Posterior vena cava (tissue), 2 donors: ENCODE measurements at regions not wholly inside any gene's neighbourhood (a gene's known extent, or its start where the extent isn't known, plus 50 kb on each side); places are given as distances from the start of the nearest gene placed in this dataset.

Experiments
- DNase-seq: peaks from one replicate; pipeline ENCODE4 v3.0.0-alpha.2; 2020; ENCODE audit warnings: low spot score
- intact Hi-C, 2 donors: fragments of 100-400 bp; cut with DNase I; formaldehyde crosslinking; loops; one replicate each; pipeline versions ENCODE4 v1.14.1 to v1.14.2; 2022 to 2023
- donor health status: DM: yes; HTN: yes; CAD: no.
- donor health status: DM: yes; HTN: yes; CAD: no.

DNA sequence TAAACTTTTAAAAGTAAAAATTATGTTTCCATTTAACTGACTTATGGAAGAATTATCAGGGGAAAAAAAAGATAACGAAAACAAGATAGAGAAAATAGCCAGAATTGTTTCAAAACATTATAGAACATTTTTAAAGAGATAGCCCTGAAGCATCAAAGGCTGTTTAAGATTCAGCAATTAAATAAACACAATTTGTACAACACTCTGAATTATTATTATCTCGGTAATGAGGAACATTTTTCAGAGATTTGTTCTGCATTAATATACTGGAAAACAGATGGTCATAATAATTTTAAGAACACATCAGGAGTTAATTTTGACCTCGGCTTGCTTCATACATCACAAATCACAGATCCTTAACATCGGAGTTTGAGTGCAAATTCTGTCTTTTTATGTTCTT, 643.8 kb downstream of the SORCS1 start:
- no peak for DNase-seq
- intact Hi-C loops, result no loop called here

DNA sequence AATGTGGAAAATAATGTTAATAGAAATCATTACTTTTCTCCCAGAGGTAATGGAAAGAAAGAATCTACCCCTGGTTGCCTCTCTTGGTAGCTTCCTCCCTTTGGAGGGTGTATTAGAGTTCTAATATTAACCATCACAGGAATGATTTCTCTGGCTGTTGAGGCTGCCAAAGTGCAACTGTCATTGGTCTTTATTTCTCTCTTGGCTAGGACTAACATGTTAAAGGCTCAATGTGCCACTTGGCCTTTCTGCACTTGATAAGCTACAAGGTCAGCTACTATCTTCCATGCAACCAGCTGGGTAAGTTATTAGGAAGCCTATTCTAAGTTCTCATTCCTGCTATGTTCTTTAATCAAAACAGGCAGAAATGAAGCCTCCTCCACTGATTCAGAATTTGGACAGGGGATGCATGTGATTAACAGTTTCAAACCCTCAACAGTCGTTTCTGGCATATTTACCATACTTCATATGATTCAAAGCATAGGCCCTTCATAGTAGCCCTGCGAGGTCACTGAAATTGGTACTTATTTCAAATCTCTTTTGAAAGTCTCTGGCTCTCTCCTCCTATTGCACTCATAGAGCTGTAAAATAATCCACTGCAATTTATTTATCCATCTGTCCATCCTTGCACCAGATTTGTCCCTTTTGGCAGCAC, 645.0 kb downstream of the SORCS1 start:
- DNase-seq, result no peak
- intact Hi-C loops, result no loop called here

DNA sequence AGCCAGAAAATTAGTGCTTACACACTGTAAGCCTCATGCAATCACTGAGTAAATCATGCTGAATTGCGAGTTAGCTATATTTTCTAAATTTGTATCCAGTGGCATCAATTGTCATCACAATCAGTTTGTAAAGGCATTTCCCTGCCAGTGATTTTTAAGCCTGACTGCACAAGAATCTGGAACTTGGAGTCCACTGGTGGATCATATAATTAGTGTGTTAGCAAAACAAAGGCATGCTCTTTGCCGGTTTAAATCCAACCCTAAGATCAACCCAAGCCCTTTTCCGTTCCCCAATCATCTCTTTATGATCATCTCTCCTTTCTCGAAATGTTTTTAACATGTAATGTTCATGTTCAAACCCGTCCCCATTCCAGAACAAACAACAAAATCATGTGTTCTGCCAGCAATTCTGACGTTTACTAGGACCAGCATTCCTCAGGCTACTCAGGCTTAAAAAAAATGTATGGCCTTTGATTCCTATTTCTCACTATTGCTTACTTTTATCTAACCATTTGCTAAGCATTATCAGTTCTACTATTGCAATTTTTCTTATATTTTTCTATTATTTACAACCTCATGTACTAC, 649.2 kb downstream of the SORCS1 start:
- intact Hi-C loops, result no loop called here
- no peak for DNase-seq

DNA sequence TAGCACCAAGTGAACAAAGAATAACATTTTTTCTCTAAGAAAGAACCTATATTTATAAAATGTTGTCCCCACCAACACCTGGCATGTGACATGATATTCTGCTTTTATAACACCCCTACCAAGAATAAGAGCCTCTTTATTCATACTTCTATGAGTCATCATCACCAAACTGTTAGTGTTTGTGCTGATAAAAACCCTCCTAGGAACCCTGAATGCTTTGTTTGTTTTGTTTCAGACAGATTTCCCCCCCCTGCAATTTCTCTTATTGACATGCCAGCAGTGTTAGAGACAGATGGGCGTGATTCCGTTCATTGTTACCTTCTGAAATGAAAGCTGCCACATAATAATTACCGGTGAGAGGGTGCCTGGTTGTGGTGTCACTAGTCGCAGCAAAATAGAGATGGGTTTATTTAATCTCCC, 651.1 kb downstream of the SORCS1 start:
- intact Hi-C loops, result no loop called here

DNA sequence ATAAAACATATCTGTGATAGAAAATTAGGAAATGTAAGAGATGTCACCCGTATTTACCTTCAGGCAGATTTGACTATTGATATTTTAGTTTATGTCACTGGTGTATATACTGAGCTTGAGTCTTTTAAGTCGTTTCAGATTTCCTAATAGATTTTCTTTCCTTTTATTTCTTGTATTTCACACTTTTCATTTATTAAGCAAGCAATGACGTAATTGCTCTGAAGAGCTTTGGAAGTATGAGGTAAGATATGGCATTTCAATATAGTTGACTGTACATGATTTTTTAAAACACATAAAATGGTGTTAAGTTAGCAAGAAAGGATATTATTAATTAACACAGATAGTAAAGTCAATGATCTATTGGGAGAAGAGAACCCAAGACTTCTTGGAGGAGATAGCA, 652.6 kb downstream of the SORCS1 start:
- no peak for DNase-seq
- intact Hi-C loops, result no loop called here

More for the DNA sequence above, 651.1 kb downstream of the SORCS1 start:
- DNase-seq, result no peak

DNA sequence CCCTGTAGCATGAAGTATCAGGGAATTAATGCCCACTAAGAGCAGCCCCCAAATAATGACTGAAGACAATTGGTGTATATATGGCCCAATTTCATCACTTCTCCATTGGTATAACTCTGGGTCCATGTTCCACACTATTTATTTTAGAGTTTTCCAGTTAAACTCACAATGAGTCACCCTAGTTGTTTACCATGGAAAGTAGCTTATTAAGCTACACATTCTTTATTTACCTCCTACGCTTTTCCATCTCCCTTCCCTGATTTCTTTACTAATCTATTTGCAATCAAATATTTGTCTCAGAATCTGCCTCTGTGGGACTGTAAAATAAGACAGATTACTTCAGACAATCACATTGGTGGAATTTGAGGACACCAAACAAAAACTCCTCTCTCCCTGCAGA, 655.6 kb downstream of the SORCS1 start:
- no peak for DNase-seq
- intact Hi-C loops, result no loop called here

DNA sequence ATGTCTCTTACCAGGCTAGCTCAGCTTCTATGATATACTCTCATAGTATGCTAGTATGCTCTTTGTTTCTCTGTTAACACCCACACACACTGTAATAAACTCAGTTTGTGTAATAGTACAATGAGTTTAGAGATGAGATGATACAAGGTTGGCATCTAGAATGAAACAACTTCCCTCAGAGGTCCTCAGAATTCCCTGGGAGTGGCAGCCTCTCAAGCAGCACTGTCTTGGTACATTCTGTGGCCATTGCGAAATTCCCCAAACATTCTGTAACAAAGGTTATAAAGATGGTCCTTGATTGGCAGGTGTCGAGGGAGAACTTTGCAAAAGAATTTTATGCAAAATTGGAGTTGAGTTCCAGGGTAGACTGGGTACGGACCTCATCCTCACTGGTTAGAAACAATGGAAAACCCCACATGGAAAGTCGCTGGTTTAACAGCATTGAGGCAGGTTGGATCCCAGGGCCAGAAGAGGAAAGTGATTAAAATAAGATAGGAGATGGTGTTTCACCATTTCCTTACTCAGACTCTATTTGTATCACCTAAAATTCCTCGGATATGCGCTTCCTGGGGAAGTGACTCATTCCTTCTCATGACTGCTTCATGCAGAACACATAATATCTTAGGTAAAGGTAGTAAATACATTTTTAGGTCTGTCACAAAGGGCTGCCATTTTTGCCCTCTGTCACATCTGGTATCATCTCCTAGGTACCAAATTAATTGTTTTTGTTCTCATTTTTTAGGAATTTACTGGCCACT, 657.8 kb downstream of the SORCS1 start:
- no peak for DNase-seq
- intact Hi-C loops, result no loop called here

DNA sequence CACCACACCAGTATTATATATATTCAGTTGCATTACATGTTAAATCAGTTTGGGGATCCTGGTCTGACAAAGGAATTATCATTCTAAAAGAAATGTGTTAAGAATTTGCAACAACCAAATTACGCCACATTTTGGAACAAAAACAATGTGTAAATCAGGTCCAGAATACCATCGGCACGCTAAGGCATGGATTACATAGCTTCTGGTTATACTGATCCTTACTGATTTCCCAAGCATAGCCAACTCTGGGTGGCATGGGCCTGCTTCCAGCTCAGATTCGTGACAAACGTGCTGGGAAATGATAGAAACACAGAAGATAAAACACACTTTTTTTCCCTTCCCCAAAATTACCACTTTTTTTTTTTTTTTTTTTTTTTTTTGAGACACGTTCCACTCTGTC, 660.0 kb downstream of the SORCS1 start:
- intact Hi-C loops, result no loop called here

DNA sequence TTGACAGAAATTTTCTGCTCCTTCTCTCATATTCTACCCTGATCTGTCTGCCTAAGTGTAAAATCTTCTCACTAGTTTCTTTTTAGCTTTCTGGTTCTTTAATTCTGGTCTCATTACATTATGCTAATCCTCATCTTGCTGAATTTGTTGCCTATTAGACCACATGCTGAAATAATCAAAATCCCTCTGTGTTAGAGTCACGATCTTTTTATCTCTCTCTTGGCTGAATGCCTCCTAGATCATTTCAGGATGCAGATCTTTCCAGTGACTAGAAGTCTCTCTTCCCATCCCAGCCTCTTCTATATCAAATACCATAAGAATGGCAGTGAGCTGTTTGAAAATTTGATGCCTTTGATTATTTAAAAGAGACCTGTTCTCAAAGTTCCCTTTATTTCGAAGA, 661.9 kb downstream of the SORCS1 start:
- intact Hi-C loops, result no loop called here
- DNase-seq, result no peak

More for the DNA sequence above, 660.0 kb downstream of the SORCS1 start:
- no peak for DNase-seq

DNA sequence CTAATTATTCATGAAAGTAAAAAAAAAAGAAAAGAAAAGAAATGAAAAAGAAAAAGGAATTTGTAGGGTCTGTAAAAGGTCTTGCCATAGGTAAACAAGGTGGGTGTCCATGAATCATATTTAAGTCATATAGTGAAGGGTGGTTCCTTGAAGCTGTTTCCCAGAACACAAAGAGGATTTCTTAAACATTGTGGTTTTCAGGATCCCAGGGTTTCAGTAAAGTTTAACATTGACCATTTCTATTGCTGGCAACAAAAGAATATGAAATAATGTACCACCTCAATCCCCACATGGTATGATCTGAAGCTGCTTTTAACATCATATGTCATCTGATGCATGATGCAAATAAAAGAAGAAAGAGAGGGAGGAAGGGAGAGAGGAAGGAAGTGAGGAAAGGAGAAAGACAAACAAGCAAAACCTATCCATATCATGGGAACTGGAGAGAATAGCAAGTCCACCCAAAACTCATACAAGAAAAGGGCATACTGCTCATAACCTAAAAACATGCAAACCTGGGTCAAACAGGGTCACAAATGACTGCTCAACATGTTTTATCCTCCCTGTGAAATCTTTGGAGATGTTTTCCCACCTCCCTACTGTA, 663.5 kb downstream of the SORCS1 start:
- intact Hi-C loops, result no loop called here
- no peak for DNase-seq

DNA sequence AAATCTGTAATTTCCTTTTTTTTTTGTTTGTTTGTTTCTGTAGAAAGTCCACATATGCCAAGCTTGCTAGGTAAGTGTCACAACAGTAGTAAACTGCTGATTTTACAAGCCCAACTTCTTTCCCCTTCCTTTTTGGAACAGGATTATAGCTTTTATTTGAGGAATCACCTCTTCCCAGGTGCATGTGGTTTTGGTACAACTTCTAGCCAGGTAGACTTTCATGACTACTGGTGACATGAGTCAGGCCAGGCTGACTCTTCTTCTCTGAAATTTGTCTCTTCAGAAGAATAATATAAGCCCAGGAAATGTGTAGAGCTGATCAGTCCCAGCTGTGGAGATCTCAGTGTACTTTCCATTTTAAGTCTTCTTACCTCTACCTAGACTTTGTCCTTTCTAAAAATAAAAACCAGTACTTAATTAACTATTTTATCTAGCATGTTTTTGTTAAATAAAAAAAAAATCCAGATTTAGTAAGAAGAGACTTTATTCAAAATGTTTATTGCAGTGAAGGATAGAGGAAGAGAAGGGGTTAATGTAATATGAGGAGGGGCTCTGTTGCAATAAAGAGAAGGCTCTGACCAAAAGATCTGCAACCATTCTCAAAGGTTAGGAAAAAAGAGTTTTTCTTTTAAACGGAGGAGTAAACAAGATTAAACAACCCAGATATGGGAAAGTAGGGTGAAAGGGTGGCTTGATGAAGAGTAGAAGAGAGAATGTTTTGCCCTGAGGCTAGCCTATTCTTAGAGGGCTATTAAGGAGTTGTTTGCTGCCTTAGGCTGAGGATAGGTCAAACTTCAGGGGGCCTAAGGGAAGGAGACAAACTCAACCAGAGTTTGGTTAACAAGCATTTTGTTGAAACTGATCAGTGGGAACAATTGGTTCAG, 664.2 kb downstream of the SORCS1 start:
- DNase-seq, result no peak
- intact Hi-C loops, result no loop called here

DNA sequence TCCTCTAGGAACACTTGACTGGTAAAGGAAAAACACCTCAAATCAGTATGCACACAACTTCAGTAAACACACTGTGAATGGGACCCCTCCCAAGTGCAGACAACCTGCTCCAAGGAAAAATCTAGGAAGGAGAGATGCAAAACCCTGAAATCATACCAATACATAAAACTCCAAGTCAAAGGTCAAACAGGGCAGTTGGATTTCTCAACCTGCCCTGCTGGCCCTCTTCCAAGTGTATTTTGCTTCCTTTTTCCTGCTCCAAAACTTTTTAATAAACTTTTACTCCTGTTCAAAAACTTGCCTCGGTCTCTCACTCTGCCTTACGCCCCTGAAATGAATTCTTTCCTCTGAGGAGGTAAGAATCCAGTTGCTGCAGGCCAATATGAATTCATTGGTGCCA, 665.1 kb downstream of the SORCS1 start:
- intact Hi-C loops, result no loop called here

DNA sequence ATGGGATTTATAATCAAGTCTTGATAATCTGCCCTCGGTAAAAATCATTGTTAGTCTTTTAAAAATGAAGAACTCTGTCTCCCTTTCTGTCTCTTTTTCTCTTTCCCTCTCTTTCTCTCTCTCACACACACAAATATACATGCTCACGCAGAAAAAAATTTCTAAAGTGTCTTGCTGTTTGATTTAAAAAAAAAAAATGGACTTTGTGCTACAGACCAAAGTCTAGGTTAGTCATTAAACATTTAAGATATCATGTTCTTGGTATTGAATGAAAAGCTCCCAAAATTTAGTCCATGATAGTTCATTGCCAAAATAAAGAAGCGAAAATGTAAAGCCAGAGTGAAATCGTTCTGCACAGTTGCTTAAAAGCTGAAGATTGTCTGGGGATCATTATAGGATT, 665.8 kb downstream of the SORCS1 start:
- intact Hi-C loops, result no loop called here
- DNase-seq, result no peak

More for the DNA sequence above, 665.1 kb downstream of the SORCS1 start:
- DNase-seq, result no peak

DNA sequence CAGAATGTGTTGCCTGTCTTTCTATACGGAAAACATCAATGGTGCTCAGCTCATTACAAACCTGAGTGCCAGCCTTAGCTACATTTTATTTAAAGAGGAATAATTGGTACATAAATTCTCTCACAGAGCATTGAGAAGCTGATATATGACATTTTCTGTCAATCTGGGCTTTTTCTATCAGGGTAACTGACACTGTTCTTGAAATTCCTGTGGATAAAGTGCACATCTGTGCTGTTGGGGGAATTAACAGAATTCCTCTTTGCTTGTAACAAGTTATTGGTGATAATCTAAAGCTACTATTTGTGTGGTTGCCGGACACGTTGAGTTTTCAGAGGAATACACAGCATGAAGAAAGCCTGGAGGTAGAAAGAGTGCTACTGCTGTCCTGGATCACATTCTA, 668.6 kb downstream of the SORCS1 start:
- no peak for DNase-seq

DNA sequence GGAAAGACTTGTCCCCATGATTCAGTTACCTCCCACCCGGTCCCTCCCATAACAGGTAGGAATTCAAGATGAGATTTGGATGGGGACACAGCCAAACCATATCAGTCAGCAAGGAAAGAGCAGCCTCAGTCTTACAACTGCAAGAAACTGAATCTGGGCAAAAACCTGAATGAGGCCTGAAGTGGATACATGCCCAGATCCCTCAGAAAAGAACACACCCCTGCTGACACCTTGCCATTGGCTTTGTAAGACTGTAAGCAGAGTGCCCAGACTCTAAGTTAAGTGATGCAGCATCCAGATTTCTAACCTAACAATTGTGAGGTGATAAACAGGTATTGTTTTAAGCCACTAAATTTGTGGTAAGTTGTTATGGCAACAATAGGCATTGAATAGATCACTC, 670.8 kb downstream of the SORCS1 start:
- intact Hi-C loops, result no loop called here

More for the DNA sequence above, 668.6 kb downstream of the SORCS1 start:
- intact Hi-C loops, result no loop called here

DNA sequence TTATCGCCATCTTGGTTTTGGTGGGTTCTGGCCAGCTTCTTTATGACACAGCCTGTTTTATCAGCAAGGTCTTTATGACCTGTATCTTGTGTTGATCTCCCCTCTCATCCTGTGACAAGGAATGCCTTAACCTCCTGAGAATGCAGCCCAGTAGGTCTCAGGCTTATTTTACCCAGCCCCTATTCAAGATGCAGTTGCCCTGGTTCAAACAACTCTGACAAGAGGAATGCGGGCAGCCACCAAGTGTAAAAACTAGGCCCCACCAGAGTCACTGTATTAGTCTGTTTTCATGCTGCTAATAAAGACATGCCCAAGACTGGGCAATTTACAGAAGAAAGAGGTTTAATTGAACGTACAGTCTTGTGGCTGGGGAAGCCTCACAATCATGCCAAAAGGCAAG, 671.3 kb downstream of the SORCS1 start:
- no peak for DNase-seq
- intact Hi-C loops, result no loop called here

More for the DNA sequence above, 670.8 kb downstream of the SORCS1 start:
- no peak for DNase-seq

DNA sequence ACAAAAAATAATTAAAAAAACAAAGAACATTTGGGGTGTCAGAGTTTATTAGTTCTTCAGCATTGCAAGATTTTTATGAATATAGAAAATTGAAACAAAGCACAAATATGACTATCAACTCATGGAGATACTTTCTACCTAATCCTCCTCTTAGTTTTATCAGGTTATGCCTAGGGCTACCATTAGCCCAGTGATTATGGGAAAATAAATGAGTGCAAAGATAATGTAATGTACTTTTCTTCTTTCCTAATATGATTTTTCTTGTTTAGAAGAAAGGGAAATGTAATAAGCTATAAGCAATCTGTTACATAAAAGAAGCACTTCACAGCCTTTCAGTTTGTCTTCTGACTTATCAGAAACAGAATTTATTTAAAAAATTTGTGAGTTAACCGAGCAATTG, 676.8 kb downstream of the SORCS1 start:
- no peak for DNase-seq
- intact Hi-C loops, result no loop called here

DNA sequence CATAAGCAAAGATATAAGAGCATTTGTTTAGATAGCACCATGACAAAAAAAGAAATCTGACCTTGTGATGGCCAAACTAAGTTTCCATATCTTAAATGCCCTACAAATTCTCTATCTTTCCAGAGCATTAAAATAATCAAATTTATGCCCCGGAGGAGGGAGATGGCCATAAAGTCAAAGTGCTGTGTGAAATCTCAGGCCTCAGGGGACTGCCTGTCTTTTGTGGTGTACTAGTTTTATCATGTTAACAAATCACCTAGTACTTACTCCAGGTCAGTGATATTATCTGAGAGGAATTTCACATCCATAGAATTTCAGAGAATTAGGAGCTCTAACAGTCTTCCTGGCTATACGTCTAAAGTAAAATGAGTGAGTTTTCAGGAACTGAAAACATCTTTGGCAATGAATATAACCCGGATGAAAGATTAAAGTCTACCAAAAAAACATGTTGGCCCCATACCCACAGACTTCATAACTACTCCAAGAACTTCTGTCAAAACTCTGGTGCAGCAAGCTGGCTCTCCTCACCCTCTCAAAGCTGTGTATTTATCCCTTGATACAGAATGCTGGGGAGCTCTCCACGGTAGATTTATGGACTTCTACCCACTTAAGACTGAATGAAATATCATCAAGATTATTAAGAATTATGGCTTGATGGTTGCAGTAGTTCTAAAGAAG, 682.8 kb downstream of the SORCS1 start:
- intact Hi-C loops, result no loop called here
- DNase-seq, result no peak

DNA sequence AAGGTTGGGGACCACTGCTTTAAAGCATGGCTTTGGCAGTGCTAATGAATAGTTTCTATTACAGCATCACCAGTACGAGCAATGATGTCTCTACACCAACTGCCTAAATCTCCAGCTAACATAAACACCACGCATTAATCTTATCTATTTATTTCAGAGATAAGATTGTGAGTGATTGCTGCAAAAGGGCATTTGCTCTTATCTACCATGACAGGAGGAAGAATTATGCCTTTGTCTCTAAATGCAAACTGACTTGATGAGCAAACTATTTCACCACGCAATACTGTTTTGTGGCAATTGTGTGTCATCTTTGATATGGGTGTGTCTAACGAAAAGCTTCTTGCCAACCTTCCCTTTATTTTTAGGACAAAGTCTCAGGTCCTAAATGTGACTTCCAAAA, 684.9 kb downstream of the SORCS1 start:
- intact Hi-C loops, result no loop called here
- no peak for DNase-seq
